GM12878 (cell line): ENCODE measurements at regions not wholly inside any gene's neighbourhood (a gene's known extent, or its start where the extent isn't known, plus 50 kb on each side); places are given as distances from the start of the nearest gene placed in this dataset.

Experiments used
- ATAC-seq: fragments of 200-7000 bp; cut with Tn5 transposase; 3 replicates; pipeline ENCODE4 v1.9.1; 2020; ENCODE audit warnings: mild to moderate bottlenecking, moderate library complexity
- BruUV-seq: library from RNA; stranded (reverse); fragments of 400-500 nt; replicated peaks from 2 replicates; lab custom pipeline; 2021; lab: Mats Ljungman, UMichigan
- CTCF ChIA-PET: fragments of 300-600 bp; sonication (Branson Sonifier 250); formaldehyde crosslinking; extraction: SDS; loops from one replicate; lab custom pipeline; 2021; ENCODE audit warnings: inconsistent platforms; lab: Yijun Ruan, JAX
- POLR2A ChIA-PET: fragments of 350-600 bp; formaldehyde crosslinking; extraction: SDS; loops from one replicate; lab custom pipeline; 2021; ENCODE audit warnings: inconsistent platforms; lab: Charles Lee
- RAD21 ChIA-PET: fragments of 300-600 bp; sonication (Branson Sonifier 250); formaldehyde crosslinking; loops from one replicate; lab custom pipeline; 2023; ENCODE audit warnings: antibody characterized with exemption; ENCODE audit not compliant: unreplicated experiment; lab: Charles Lee
- SMC1A ChIA-PET: fragments of 300-600 bp; sonication (Branson Sonifier 250); formaldehyde crosslinking; loops from one replicate; lab custom pipeline; 2023; ENCODE audit not compliant: unreplicated experiment, uncharacterized antibody; lab: Charles Lee
- DNase-seq: peaks from one replicate; pipeline ENCODE4 v3.0.0-alpha.2; 2011; ENCODE audit warnings: low read depth, low spot score
- FAIRE-seq: peaks from 3 replicates; lab custom pipeline; 2011; peaks lifted over from hg19 to GRCh38; lab: Jason Lieb, UNC
- H2AFZ ChIP-seq: 2 replicates; pipeline ENCODE4 v1.6.0; 2011; ENCODE audit warnings: low read depth, low read length, control low read depth; ENCODE audit not compliant: control insufficient read depth
- H3K27ac ChIP-seq: 2 replicates; pipeline ENCODE4 v1.5.1; 2011; ENCODE audit warnings: control low read depth; ENCODE audit not compliant: control insufficient read depth, insufficient read depth
- H3K27me3 ChIP-seq, 2 experiments: replicated peaks in 1 of 2; 2 replicates each; pipeline versions ENCODE4 v1.6.0 to v1.6.1; 2011; ENCODE audit warnings: low read length in 1 of 2; ENCODE audit not compliant: control insufficient read depth in 2 of 2, insufficient read depth in 2 of 2
- H3K36me3 ChIP-seq, 2 experiments: 2 replicates each; pipeline ENCODE4 v1.5.1; 2011; ENCODE audit warnings: low read length in 1 of 2; ENCODE audit not compliant: control insufficient read depth in 2 of 2, insufficient read depth in 2 of 2
- H3K4me1 ChIP-seq: 2 replicates; pipeline ENCODE4 v1.6.1; 2011; ENCODE audit warnings: mild to moderate bottlenecking, low read length, moderate library complexity, mixed read lengths; ENCODE audit not compliant: control insufficient read depth, insufficient read depth
- H3K4me2 ChIP-seq: 2 replicates; pipeline ENCODE4 v1.6.0; 2011; ENCODE audit warnings: control low read depth; ENCODE audit not compliant: control insufficient read depth, insufficient read depth
- H3K4me3 ChIP-seq: fragments of 200-600 bp; sonication (generic); 2 replicates; pipeline ENCODE4 v1.5.1; 2016
- H3K79me2 ChIP-seq: 2 replicates; pipeline ENCODE4 v1.6.0; 2011; ENCODE audit warnings: low read length; ENCODE audit not compliant: control insufficient read depth, insufficient read depth
- H3K9ac ChIP-seq: 2 replicates; pipeline ENCODE4 v1.8.0; 2011; ENCODE audit warnings: low read length, control low read depth, mixed read lengths; ENCODE audit not compliant: control insufficient read depth, insufficient read depth
- H3K9me3 ChIP-seq: replicated peaks from 3 replicates; pipeline ENCODE4 v1.5.1; 2011; ENCODE audit warnings: mild to moderate bottlenecking, low read length; ENCODE audit not compliant: control insufficient read depth, insufficient read depth
- H4K20me1 ChIP-seq: 2 replicates; pipeline ENCODE4 v1.6.0; 2011; ENCODE audit not compliant: control insufficient read depth, insufficient read depth
- BMI1 ChIP-seq: fragments of 450-650 bp; IDR thresholded peaks from 2 replicates; pipeline ENCODE4 v1.6.1; 2016; ENCODE audit warnings: mild to moderate bottlenecking, moderate library complexity, borderline replicate concordance
- E4F1 ChIP-seq: fragments of 450-650 bp; IDR thresholded peaks from 2 replicates; pipeline ENCODE4 v1.6.1; 2018; ENCODE audit warnings: borderline replicate concordance, mild to moderate bottlenecking; ENCODE audit not compliant: partially characterized antibody
- EGR1 ChIP-seq, 2 experiments: IDR thresholded peaks; 1 replicate in 1 of 2; 2 replicates in 1 of 2; pipeline ENCODE4 v1.6.1; 2011 to 2012; ENCODE audit warnings: low read depth in 2 of 2, low read length in 2 of 2, borderline replicate concordance in 1 of 2, mild to moderate bottlenecking in 1 of 2, moderate library complexity in 1 of 2
- FOXM1 ChIP-seq: IDR thresholded peaks from 2 replicates; pipeline ENCODE4 v1.6.1; 2012; ENCODE audit warnings: low read depth, mild to moderate bottlenecking, inconsistent platforms, low read length, moderate library complexity
- HDAC2 ChIP-seq: fragments of 200-600 bp; sonication (generic); IDR thresholded peaks from 2 replicates; pipeline ENCODE4 v1.6.1; 2017
- KAT2A ChIP-seq: conservative IDR thresholded peaks from 2 replicates; pipeline ENCODE4 v1.6.1; 2011; ENCODE audit warnings: low read depth, low read length; ENCODE audit not compliant: control insufficient read depth
- KDM1A ChIP-seq: fragments of 200-600 bp; sonication (generic); IDR thresholded peaks from 2 replicates; pipeline ENCODE4 v1.6.1; 2016; ENCODE audit warnings: borderline replicate concordance
- MAX ChIP-seq: IDR thresholded peaks from 2 replicates; pipeline ENCODE4 v1.6.1; 2012; ENCODE audit warnings: low read depth, low read length, improper control_type of control experiment
- PAX8 ChIP-seq: fragments of 450-650 bp; IDR thresholded peaks from 2 replicates; pipeline ENCODE4 v1.6.1; 2017; ENCODE audit warnings: mild to moderate bottlenecking, moderate library complexity
- RUNX3 ChIP-seq: IDR thresholded peaks from 2 replicates; pipeline ENCODE4 v1.6.1; 2012; ENCODE audit warnings: low read length, inconsistent platforms
- TCF12 ChIP-seq: IDR thresholded peaks from 2 replicates; pipeline ENCODE4 v1.6.1; 2011; ENCODE audit warnings: low read depth, mild to moderate bottlenecking, low read length
- TCF7 ChIP-seq: IDR thresholded peaks from 2 replicates; pipeline ENCODE4 v1.6.1; 2014; ENCODE audit warnings: antibody characterized with exemption, borderline replicate concordance
- USF1 ChIP-seq: IDR thresholded peaks from 2 replicates; pipeline ENCODE4 v1.6.1; 2011; ENCODE audit warnings: borderline replicate concordance, low read depth, mild to moderate bottlenecking, moderate library complexity, mixed read lengths, low read length; ENCODE audit not compliant: insufficient read depth; ENCODE audit errors: extremely low read length
- WGBS: methylation state at CpG from one replicate; pipeline ENCODE4 v1.1.6; 2016; ENCODE audit warnings: low lambda C conversion rate; ENCODE audit not compliant: insufficient replicate concordance, insufficient coverage; ENCODE audit errors: missing lambda C conversion rate; 5-methylcytosine and 5-hydroxymethylcytosine counted together
- in situ Hi-C: fragments of 300-500 bp; cut with MboI; formaldehyde crosslinking; loops from 9 replicates; pipeline ENCODE4 v1.14.3; 2018; ENCODE audit warnings: mixed read lengths
- intact Hi-C: fragments of 100-400 bp; cut with micrococcal nuclease; formaldehyde crosslinking; loops from one replicate; pipeline ENCODE4 v1.14.2; 2022; ENCODE audit not compliant: unreplicated experiment

GRCh38 chr10:113415246-113415645, 137.6 kb upstream of the HABP2 start:
- Histone ChIP-seq H4K20me1 (no peaks in the 10 kb centered on the region), H3K4me1 (no peaks in the 10 kb centered on the region), H3K9me3 (no peaks in the 10 kb centered on the region), H3K36me3 (no peaks in the 10 kb centered on the region), H3K9ac (no peak overlapping the region), H3K27me3 (no peaks in the 10 kb centered on the region), H3K4me3 (no peak overlapping the region), H3K79me2 (no peaks in the 10 kb centered on the region), H3K4me2 (no peak overlapping the region), H2AFZ (no peak overlapping the region), H3K27ac (no peak overlapping the region)
- TF ChIP-seq FOXM1 (no peak), KAT2A (no peak), MAX (no peak), RUNX3 (no peak), HDAC2 (no peak), PAX8 (no peak), TCF12 (no peak)
- CTCF ChIA-PET: no interaction called here
- POLR2A ChIA-PET: no interaction called here
- DNase-seq: no peak
- SMC1A ChIA-PET: interaction anchor here (0.7 kb wide), 1 partner anchor 13 kb away, joined by 3 read pairs; no protein-coding TSS in a partner anchor
- RAD21 ChIA-PET: no interaction called here
- ATAC-seq: no peak
- WGBS: 10% methylated on average over 3 of the region's 3 CpGs
- BruUV-seq: no TSS peak
- in situ Hi-C loops (no loop called here), intact Hi-C loops (no loop called here)
- no peak for FAIRE-seq

GRCh38 chr10:113420057-113420732, 132.7 kb upstream of the HABP2 start:
- Histone ChIP-seq H2AFZ (no peak overlapping the region), H3K9me3 (no peaks in the 10 kb centered on the region; the same call in 2 of the 3 replicates), H4K20me1 (no peaks in the 10 kb centered on the region), H3K27me3 (no peaks in the 10 kb centered on the region; a peak in 2 of 4 replicates), H3K79me2 (no peaks in the 10 kb centered on the region), H3K4me3 (no peak overlapping the region), H3K9ac (no peak overlapping the region), H3K4me2 (no peak overlapping the region), H3K4me1 (no peaks in the 10 kb centered on the region), H3K27ac (no peak overlapping the region), H3K36me3 (no peaks in the 10 kb centered on the region)
- no TSS peak for BruUV-seq
- FAIRE-seq: no peak
- no peak for ATAC-seq
- WGBS: 4% methylated on average over 2 of the region's 2 CpGs
- SMC1A ChIA-PET: no interaction called here
- POLR2A ChIA-PET: no interaction called here
- intact Hi-C loops: no loop called here
- RAD21 ChIA-PET: no interaction called here
- in situ Hi-C loops: no loop called here
- DNase-seq: no peak
- CTCF ChIA-PET: no interaction called here
- TF ChIP-seq EGR1 (IDR thresholded peaks at IDR 0.05; ENCODE audit: borderline replicate concordance in 1 of 2, low read depth in 2 of 2, low read length in 2 of 2) (no peak), KDM1A (no peak), USF1 (no peak), BMI1 (no peak), E4F1 (no peak), TCF7 (no peak)
